Uterus (tissue), 3 donors: ENCODE measurements at regions not wholly inside any gene's neighbourhood (a gene's known extent, or its start where the extent isn't known, plus 50 kb on each side); places are given as distances from the start of the nearest gene placed in this dataset.

Experiments used
- DNase-seq, 2 donors: peaks; one replicate each; pipeline ENCODE4 v3.0.0-alpha.2; 2019 to 2020
- H3K27ac ChIP-seq, 2 donors: fragments of 200-600 bp; sonication (generic); 1 replicate in 1 of 2; 2 replicates in 1 of 2; pipeline ENCODE4 v1.5.1; 2016 to 2018
- H3K27me3 ChIP-seq, 2 donors: fragments of 200-600 bp; sonication (generic); one replicate each; pipeline ENCODE4 v1.5.1; 2018 to 2019; ENCODE audit warnings: control low read depth in 1 of 2
- H3K36me3 ChIP-seq, 2 donors: fragments of 200-600 bp; sonication (generic); one replicate each; pipeline ENCODE4 v1.5.1; 2019; ENCODE audit warnings: control low read depth in 1 of 2
- H3K4me1 ChIP-seq, 2 donors: fragments of 200-600 bp; sonication (generic); one replicate each; pipeline ENCODE4 v1.5.1; 2018 to 2019; ENCODE audit warnings: control low read depth in 1 of 2
- H3K4me3 ChIP-seq, 2 donors: fragments of 200-600 bp; sonication (generic); 1 replicate in 1 of 2; 2 replicates in 1 of 2; pipeline ENCODE4 v1.5.1; 2018 to 2019; ENCODE audit warnings: mild to moderate bottlenecking in 1 of 2
- H3K9me3 ChIP-seq, 2 donors: fragments of 200-600 bp; sonication (generic); one replicate each; pipeline ENCODE4 v1.5.1; 2019; ENCODE audit warnings: control low read depth in 1 of 2
- CTCF ChIP-seq, 4 experiments: fragments of 200-600 bp in 2 of 4; fragments of 450-650 bp in 2 of 4; sonication (generic) in 2 of 4; IDR thresholded peaks; one replicate each; pipeline ENCODE4 v1.5.1; 2016 to 2019; ENCODE audit warnings: antibody characterized with exemption in 4 of 4, mild to moderate bottlenecking in 2 of 4, moderate library complexity in 1 of 4
- POLR2A ChIP-seq, 2 donors: fragments of 450-650 bp; IDR thresholded peaks; one replicate each; pipeline ENCODE4 v1.6.1; 2016; ENCODE audit warnings: antibody characterized with exemption in 2 of 2, mild to moderate bottlenecking in 1 of 2, moderate library complexity in 1 of 2
- intact Hi-C: fragments of 100-400 bp; cut with DNase I; formaldehyde crosslinking; loops from one replicate; pipeline ENCODE4 v1.15.1; 2023; ENCODE audit warnings: low total_unique reads
- donor health status: DM: yes; HTN: yes; CAD: no.

DNA sequence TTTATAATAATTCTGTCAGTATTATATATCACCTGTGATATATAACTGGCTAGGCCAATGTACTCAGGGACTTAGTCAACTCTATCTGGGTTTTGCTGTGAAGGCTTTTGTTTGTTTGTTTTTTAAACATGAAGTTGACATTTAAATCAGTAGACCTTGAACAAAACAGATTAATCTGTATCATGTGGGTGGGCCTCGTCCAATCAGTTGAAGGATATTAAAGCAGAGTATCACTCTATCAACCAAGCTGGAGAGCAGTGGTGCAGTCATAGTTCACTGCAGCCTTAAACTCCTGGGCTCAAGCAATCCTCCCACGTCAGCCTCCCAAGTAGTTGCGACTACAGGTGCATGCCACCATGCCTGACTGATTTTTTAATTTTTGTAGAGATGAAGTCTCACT, 870.2 kb downstream of the TYW1 start:
- Histone ChIP-seq H3K4me1 (no peaks in the 10 kb centered on the region), H3K36me3 (no peaks in the 10 kb centered on the region), H3K4me3 (no peak overlapping the region), H3K9me3 (no peaks in the 10 kb centered on the region), H3K27ac (no peak overlapping the region), H3K27me3 (no peaks in the 10 kb centered on the region)
- intact Hi-C loops, result no loop called here
- no peak for DNase-seq
- TF ChIP-seq POLR2A (IDR thresholded peaks at IDR 0.05) (no peak), CTCF (IDR thresholded peaks at IDR 0.05) (no peak)

DNA sequence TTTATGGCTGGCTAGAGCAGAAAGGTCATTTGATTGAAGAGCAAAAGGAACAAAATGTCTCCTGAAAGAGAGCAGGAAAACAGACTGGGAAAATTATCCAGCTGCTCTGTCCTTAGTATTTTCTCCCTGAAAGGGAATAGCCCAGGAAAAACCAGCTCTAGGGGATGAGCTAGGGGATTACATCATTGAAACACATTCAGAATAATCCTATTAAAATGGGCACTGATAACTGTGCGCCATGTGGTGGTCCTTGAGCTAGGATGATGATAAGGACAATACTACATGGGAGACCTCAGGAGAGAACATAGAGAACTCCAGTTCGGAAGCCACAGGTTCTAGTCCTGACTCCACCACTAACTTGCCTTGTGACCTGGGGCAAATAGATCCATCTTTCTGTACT, 873.8 kb downstream of the TYW1 start:
- Histone ChIP-seq H3K4me1 (no peaks in the 10 kb centered on the region), H3K27ac (no peak overlapping the region), H3K4me3 (no peak overlapping the region), H3K27me3 (no peaks in the 10 kb centered on the region), H3K36me3 (no peaks in the 10 kb centered on the region), H3K9me3 (no peaks in the 10 kb centered on the region)
- no peak for DNase-seq
- intact Hi-C loops, result no loop called here
- TF ChIP-seq CTCF (IDR thresholded peaks at IDR 0.05) (no peak), POLR2A (IDR thresholded peaks at IDR 0.05) (no peak)

DNA sequence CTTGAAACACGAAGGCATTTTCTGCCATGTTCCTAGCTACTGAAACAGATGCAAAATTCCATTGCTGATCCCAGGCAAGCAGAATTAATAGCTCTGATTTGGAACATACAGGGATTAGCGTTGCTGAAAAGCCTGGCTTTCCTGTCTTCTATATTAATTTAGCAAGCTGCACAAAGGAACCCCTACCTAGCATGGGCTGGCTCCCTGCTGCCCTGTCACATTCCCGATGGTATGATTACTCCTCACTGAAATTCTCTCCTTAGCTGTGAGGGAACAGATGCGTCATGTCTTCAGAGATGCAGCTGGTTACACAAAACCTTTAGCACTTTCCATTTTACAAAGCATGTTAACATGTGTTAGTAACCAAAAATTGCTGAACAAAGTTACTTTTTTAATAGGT, 878.9 kb downstream of the TYW1 start:
- Histone ChIP-seq H3K9me3 (no peaks in the 10 kb centered on the region), H3K36me3 (no peaks in the 10 kb centered on the region), H3K4me3 (no peak overlapping the region), H3K27me3 (no peaks in the 10 kb centered on the region), H3K27ac (no peak overlapping the region), H3K4me1 (no peaks in the 10 kb centered on the region)
- TF ChIP-seq POLR2A (IDR thresholded peaks at IDR 0.05) (no peak), CTCF (IDR thresholded peaks at IDR 0.05) (no peak)
- intact Hi-C loops, result no loop called here
- no peak for DNase-seq

DNA sequence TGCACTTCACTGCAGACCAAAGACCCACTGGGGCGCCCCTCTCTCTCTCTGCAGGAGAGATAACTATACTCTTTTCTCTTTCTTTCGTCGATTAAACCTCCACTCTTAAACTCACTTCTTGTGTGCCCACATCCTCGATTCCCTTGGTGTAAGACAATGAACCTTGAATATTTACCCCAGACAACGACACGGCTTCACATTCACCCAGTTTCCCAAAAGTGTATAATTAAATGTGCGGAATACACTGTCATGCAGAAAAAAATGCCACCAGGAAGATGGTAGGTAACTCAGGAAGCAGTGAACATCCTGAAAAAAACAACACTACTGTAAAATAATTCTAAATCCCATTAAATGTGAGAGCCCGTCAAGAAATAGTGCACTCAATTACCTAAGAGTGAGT, 882.2 kb downstream of the TYW1 start:
- Histone ChIP-seq H3K9me3 (no peaks in the 10 kb centered on the region), H3K27me3 (no peaks in the 10 kb centered on the region), H3K27ac (no peak overlapping the region), H3K36me3 (no peaks in the 10 kb centered on the region), H3K4me1 (no peaks in the 10 kb centered on the region), H3K4me3 (no peak overlapping the region)
- intact Hi-C loops, result no loop called here
- TF ChIP-seq CTCF (IDR thresholded peaks at IDR 0.05) (no peak), POLR2A (IDR thresholded peaks at IDR 0.05) (no peak)
- DNase-seq, result no peak

- TF ChIP-seq POLR2A (IDR thresholded peaks at IDR 0.05), result no peak
- TF ChIP-seq CTCF (IDR thresholded peaks at IDR 0.05), result no peak
- H3K4me3 ChIP-seq, result no peak overlapping the region
- no peaks in the 10 kb centered on the region for H3K9me3 ChIP-seq
- no peak for DNase-seq
- no peaks in the 10 kb centered on the region for H3K36me3 ChIP-seq
- no peaks in the 10 kb centered on the region for H3K27me3 ChIP-seq
- intact Hi-C loops, result no loop called here
- no peak overlapping the region for H3K27ac ChIP-seq
- H3K4me1 ChIP-seq, result no peaks in the 10 kb centered on the region
Measured at GRCh38 chr7:67882843-67883242, 886.2 kb downstream of the TYW1 start.
